ENCODE measurements at regions not wholly inside any gene's neighbourhood (a gene's known extent, or its start where the extent isn't known, plus 50 kb on each side); places are given as distances from the start of the nearest gene placed in this dataset.

DNA sequence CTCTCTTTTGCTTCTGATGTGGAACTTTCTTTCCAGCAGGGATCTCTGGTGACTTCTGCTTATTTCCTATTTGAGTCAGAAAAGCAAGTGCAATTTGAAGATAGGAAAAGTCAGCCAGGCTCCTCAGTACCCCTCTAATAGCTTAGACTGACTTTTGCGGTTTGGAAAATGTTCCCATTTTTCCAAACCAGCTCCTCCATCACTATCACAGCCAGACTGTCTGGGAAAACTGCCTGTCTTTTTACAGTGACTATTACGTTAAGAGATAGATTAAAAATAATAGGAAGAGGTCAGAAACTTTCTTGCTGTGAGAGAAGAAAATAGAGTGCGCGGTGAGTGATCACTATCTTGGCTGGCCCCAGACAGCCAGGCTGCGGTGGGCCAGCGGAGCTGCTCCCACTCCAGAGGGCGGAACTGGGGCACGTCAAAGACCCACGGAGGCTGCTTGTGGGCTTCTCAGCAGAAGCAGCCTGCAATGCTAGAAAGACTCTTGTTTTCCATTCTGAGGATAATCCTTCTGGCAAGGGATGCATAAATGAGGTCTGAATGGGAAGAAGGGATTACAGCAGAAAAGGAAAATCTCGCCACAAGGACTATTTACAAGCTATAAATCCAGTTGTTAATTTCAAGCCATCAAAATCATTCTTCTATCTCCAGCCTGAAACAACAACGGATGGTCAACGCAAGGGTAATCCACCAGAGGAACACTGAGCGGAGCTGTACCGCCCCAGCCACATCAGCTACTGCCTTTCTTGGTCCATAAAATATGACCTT lies 151.0 kb upstream of the MSX2 start (continued):
- TF ChIP-seq, protein P1, sequence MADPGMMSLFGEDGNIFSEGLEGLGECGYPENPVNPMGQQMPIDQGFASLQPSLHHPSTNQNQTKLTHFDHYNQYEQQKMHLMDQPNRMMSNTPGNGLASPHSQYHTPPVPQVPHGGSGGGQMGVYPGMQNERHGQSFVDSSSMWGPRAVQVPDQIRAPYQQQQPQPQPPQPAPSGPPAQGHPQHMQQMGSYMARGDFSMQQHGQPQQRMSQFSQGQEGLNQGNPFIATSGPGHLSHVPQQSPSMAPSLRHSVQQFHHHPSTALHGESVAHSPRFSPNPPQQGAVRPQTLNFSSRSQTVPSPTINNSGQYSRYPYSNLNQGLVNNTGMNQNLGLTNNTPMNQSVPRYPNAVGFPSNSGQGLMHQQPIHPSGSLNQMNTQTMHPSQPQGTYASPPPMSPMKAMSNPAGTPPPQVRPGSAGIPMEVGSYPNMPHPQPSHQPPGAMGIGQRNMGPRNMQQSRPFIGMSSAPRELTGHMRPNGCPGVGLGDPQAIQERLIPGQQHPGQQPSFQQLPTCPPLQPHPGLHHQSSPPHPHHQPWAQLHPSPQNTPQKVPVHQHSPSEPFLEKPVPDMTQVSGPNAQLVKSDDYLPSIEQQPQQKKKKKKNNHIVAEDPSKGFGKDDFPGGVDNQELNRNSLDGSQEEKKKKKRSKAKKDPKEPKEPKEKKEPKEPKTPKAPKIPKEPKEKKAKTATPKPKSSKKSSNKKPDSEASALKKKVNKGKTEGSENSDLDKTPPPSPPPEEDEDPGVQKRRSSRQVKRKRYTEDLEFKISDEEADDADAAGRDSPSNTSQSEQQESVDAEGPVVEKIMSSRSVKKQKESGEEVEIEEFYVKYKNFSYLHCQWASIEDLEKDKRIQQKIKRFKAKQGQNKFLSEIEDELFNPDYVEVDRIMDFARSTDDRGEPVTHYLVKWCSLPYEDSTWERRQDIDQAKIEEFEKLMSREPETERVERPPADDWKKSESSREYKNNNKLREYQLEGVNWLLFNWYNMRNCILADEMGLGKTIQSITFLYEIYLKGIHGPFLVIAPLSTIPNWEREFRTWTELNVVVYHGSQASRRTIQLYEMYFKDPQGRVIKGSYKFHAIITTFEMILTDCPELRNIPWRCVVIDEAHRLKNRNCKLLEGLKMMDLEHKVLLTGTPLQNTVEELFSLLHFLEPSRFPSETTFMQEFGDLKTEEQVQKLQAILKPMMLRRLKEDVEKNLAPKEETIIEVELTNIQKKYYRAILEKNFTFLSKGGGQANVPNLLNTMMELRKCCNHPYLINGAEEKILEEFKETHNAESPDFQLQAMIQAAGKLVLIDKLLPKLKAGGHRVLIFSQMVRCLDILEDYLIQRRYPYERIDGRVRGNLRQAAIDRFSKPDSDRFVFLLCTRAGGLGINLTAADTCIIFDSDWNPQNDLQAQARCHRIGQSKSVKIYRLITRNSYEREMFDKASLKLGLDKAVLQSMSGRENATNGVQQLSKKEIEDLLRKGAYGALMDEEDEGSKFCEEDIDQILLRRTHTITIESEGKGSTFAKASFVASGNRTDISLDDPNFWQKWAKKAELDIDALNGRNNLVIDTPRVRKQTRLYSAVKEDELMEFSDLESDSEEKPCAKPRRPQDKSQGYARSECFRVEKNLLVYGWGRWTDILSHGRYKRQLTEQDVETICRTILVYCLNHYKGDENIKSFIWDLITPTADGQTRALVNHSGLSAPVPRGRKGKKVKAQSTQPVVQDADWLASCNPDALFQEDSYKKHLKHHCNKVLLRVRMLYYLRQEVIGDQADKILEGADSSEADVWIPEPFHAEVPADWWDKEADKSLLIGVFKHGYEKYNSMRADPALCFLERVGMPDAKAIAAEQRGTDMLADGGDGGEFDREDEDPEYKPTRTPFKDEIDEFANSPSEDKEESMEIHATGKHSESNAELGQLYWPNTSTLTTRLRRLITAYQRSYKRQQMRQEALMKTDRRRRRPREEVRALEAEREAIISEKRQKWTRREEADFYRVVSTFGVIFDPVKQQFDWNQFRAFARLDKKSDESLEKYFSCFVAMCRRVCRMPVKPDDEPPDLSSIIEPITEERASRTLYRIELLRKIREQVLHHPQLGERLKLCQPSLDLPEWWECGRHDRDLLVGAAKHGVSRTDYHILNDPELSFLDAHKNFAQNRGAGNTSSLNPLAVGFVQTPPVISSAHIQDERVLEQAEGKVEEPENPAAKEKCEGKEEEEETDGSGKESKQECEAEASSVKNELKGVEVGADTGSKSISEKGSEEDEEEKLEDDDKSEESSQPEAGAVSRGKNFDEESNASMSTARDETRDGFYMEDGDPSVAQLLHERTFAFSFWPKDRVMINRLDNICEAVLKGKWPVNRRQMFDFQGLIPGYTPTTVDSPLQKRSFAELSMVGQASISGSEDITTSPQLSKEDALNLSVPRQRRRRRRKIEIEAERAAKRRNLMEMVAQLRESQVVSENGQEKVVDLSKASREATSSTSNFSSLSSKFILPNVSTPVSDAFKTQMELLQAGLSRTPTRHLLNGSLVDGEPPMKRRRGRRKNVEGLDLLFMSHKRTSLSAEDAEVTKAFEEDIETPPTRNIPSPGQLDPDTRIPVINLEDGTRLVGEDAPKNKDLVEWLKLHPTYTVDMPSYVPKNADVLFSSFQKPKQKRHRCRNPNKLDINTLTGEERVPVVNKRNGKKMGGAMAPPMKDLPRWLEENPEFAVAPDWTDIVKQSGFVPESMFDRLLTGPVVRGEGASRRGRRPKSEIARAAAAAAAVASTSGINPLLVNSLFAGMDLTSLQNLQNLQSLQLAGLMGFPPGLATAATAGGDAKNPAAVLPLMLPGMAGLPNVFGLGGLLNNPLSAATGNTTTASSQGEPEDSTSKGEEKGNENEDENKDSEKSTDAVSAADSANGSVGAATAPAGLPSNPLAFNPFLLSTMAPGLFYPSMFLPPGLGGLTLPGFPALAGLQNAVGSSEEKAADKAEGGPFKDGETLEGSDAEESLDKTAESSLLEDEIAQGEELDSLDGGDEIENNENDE (IDR thresholded peaks at IDR 0.05; ENCODE audit: insufficient replicate concordance, low read length), result no peak
- TF ChIP-seq SP1 (IDR thresholded peaks at IDR 0.05; ENCODE audit: low read depth, low read length) (no peak), BACH1 (IDR thresholded peaks at IDR 0.05; ENCODE audit: low read length) (no peak)
